ENCODE measurements at regions not wholly inside any gene's neighbourhood (a gene's known extent, or its start where the extent isn't known, plus 50 kb on each side); places are given as distances from the start of the nearest gene placed in this dataset.
"Not testable (repeated sequence)": the region's sequence is repeated elsewhere in the genome, so short reads cannot be mapped to it uniquely, and the experiment has no call there.

GRCh38 chr4:18749391-18749790, 727.8 kb upstream of the LCORL start:
- no peak for DNase-seq (ENCODE audit: low read depth)

GRCh38 chr4:18736551-18736950, 715.0 kb upstream of the LCORL start:
- no peak for DNase-seq (ENCODE audit: low read depth)

GRCh38 chr4:18735740-18736268, 714.2 kb upstream of the LCORL start:
- no peak for DNase-seq (ENCODE audit: low read depth)

GRCh38 chr4:18734405-18734804, 712.9 kb upstream of the LCORL start:
- no peak for DNase-seq (ENCODE audit: low read depth)

- no peak for DNase-seq (ENCODE audit: low read depth)
Observed at GRCh38 chr4:18733961-18734360, 712.4 kb upstream of the LCORL start.

GRCh38 chr4:18722748-18723191, 701.2 kb upstream of the LCORL start:
- no peak for DNase-seq (ENCODE audit: low read depth)

- DNase-seq (ENCODE audit: low read depth) = no peak
Observed at GRCh38 chr4:18698119-18698883, 676.7 kb upstream of the LCORL start.

GRCh38 chr4:18695733-18696527, 674.4 kb upstream of the LCORL start:
- no peak for DNase-seq (ENCODE audit: low read depth)

- no peak for DNase-seq (ENCODE audit: low read depth)
Observed at GRCh38 chr4:18691431-18692200, 670.1 kb upstream of the LCORL start.

- no peak for DNase-seq (ENCODE audit: low read depth)
Observed at GRCh38 chr4:18690291-18690955, 668.9 kb upstream of the LCORL start.

GRCh38 chr4:18689308-18690115, 668.0 kb upstream of the LCORL start:
- DNase-seq (ENCODE audit: low read depth) = peak; percentile 8

GRCh38 chr4:18688351-18688750, 666.8 kb upstream of the LCORL start:
- DNase-seq (ENCODE audit: low read depth) = not testable (repeated sequence)

- DNase-seq (ENCODE audit: low read depth) = no peak
Observed at GRCh38 chr4:18686338-18687037, 664.9 kb upstream of the LCORL start.

GRCh38 chr4:18684932-18685331, 663.4 kb upstream of the LCORL start:
- DNase-seq (ENCODE audit: low read depth) = no peak

GRCh38 chr4:18676526-18676915, 655.0 kb upstream of the LCORL start:
- no peak for DNase-seq (ENCODE audit: low read depth)

- no peak for DNase-seq (ENCODE audit: low read depth)
Observed at GRCh38 chr4:18675586-18676525, 654.3 kb upstream of the LCORL start.

GRCh38 chr4:18670034-18670433, 648.5 kb upstream of the LCORL start:
- DNase-seq (ENCODE audit: low read depth) = no peak

GRCh38 chr4:18669390-18669789, 647.8 kb upstream of the LCORL start:
- no peak for DNase-seq (ENCODE audit: low read depth)

- DNase-seq (ENCODE audit: low read depth) = no peak
Observed at GRCh38 chr4:18666322-18666721, 644.8 kb upstream of the LCORL start.

Measured in GM04503 (cell line).